ENCODE measurements at regions not wholly inside any gene's neighbourhood (a gene's known extent, or its start where the extent isn't known, plus 50 kb on each side); places are given as distances from the start of the nearest gene placed in this dataset.

DNA sequence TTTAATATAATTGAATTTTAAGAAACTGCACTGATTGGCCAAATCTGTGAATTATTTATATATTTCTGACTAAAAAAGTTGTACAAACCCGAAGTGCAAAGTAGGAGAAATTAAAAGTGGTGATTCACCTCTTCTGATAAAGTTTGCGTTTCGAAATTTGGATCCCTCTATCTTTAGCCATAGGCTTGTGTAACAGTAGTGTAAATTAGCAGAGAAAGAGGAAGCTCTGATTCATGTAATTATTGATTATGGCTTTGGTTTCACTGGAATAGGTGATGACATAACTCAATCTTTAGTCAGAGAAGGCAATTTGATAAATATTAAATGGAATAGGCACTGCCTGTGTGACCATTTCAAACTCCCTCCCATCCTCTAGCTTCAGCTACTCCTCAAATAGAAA lies 717.8 kb upstream of the PCDH7 start:
- DNase-seq (ENCODE audit: low read depth, low spot score): no peak
- TF ChIP-seq, protein P1, sequence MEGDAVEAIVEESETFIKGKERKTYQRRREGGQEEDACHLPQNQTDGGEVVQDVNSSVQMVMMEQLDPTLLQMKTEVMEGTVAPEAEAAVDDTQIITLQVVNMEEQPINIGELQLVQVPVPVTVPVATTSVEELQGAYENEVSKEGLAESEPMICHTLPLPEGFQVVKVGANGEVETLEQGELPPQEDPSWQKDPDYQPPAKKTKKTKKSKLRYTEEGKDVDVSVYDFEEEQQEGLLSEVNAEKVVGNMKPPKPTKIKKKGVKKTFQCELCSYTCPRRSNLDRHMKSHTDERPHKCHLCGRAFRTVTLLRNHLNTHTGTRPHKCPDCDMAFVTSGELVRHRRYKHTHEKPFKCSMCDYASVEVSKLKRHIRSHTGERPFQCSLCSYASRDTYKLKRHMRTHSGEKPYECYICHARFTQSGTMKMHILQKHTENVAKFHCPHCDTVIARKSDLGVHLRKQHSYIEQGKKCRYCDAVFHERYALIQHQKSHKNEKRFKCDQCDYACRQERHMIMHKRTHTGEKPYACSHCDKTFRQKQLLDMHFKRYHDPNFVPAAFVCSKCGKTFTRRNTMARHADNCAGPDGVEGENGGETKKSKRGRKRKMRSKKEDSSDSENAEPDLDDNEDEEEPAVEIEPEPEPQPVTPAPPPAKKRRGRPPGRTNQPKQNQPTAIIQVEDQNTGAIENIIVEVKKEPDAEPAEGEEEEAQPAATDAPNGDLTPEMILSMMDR (IDR thresholded peaks at IDR 0.05; ENCODE audit: low read depth, low read length): no peak
- no peak overlapping the region for H3K4me3 ChIP-seq (ENCODE audit: low read depth, low read length)
- in situ Hi-C loops (cut with HindIII; ENCODE audit: low sequenced_read_pairs): no loop called here

DNA sequence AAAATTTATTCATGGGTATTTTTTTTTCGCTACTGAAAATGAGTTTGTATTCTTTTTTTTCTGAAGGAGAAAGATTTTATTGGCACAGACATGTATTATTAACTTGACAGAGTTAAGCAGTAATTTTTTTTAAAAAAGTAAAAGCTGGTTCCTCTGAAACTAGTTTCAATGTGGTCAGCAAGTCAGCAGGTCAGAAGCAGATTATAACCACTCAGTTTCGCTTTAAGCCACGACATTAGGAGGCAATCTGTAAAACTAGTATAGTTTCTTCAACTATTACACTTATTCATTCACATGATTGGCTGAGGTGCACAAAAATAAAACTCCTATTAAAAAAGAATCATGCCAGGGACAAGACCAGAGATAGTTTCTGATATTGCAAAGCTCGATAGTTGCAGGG lies 714.2 kb upstream of the PCDH7 start:
- H3K4me3 ChIP-seq (ENCODE audit: low read depth, low read length): no peak overlapping the region
- no peak for DNase-seq (ENCODE audit: low read depth, low spot score)

DNA sequence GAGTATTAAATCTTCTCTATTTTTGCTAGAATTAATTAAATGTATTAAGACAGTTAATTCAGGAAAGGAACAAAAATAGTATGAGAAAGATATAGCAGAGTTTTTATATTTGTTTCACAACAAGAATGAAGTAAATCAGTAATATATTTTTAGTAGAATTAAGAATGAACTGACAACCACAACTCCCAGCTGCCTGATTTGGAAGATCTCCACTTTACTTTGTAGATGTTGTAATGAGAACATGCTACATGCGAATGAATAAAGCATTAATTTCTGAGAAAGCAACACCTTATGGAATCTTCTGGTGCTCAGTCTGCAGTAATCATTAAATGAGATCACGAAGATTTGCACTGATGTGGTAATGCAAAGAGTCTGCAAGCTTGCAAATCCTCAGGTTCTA lies 695.6 kb upstream of the PCDH7 start:
- no peak overlapping the region for H3K4me3 ChIP-seq (ENCODE audit: low read depth, low read length)
- TF ChIP-seq, protein P1 (IDR thresholded peaks at IDR 0.05; ENCODE audit: low read depth, low read length): no peak
- DNase-seq (ENCODE audit: low read depth, low spot score): no peak
- in situ Hi-C loops (cut with HindIII; ENCODE audit: low sequenced_read_pairs): no loop called here

More for the DNA sequence above, 714.2 kb upstream of the PCDH7 start:
- in situ Hi-C loops (cut with HindIII; ENCODE audit: low sequenced_read_pairs): no loop called here
- TF ChIP-seq, protein P1 (IDR thresholded peaks at IDR 0.05; ENCODE audit: low read depth, low read length): no peak

DNA sequence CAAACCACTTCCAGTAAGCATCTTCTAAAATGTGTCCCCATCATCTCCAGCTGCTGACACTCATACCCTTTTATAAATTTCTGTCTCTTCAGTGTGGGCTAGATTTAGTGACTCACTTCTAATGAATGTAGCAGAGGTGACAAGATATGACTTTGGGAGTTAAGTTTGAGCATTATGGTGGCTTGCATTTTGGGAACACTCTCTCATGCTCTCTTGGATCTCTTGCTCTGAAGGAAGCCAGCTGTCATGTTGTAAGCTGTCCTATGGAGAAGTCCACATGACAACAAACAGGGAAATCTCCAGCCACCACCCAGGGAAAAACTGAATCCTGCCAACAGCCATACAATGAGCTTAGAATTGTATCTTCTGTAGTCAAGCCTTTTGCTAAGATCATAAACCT lies 691.3 kb upstream of the PCDH7 start:
- H3K4me3 ChIP-seq (ENCODE audit: low read depth, low read length): no peak overlapping the region
- TF ChIP-seq, protein P1 (IDR thresholded peaks at IDR 0.05; ENCODE audit: low read depth, low read length): no peak
- in situ Hi-C loops (cut with HindIII; ENCODE audit: low sequenced_read_pairs): no loop called here
- no peak for DNase-seq (ENCODE audit: low read depth, low spot score)

DNA sequence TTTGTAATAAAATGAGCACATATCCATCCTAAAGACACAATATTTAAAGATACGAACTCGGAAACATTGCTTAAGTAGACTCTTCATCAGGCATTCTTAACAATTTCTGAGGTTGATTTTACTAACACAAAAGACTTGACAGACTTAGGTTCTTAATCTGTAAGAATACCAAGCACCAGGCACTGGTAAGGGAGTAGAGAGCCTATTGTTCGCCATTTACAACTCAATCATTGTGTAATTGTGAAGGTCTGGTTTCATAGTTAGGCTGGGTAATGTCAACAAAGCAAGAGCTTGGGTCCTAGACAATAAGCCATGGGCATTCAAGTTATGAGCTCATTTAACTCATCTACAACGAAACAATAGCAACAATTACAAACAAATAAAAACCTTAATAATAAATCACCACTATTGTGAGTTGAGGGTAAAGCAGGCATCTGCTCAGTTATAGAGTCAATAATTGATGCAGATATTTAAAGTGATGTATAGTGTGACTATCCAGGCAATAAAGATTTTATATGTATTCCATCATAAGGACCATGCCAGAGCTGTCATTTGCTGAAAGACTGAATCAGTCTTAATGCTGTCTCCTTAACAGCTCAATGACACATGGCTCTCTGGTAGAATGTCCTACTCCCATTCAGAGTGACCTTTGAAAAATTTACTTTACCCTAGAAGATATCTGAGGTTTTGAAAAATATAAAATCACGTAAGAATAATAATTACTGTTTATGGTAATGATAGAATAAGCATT lies 664.0 kb upstream of the PCDH7 start:
- TF ChIP-seq, protein P1 (IDR thresholded peaks at IDR 0.05; ENCODE audit: low read depth, low read length): no peak
- in situ Hi-C loops (cut with HindIII; ENCODE audit: low sequenced_read_pairs): no loop called here
- no peak for DNase-seq (ENCODE audit: low read depth, low spot score)
- no peak overlapping the region for H3K4me3 ChIP-seq (ENCODE audit: low read depth, low read length)

DNA sequence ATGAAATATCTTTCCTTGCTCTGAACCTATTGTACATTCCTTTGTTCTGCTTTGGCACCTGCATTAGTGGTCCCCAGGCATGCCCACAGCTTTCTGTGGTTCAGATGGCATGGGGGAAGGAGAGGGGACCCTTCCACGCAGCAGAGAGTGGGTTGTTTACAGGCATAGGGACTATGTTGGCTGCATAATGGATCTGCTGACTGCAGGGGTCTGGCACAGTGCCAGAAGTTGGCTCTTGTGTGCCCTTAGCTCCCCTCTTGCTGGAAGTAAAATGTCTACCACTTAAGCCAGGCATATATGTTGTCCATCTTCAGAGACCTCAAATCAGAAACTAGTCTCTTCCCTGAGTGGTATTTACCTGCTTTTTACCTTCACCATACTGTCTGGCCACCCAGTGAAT lies 651.9 kb upstream of the PCDH7 start:
- in situ Hi-C loops (cut with HindIII; ENCODE audit: low sequenced_read_pairs): no loop called here
- H3K4me3 ChIP-seq (ENCODE audit: low read depth, low read length): no peak overlapping the region
- no peak for DNase-seq (ENCODE audit: low read depth, low spot score)
- TF ChIP-seq, protein P1 (IDR thresholded peaks at IDR 0.05; ENCODE audit: low read depth, low read length): no peak

Measured in astrocyte of the spinal cord (primary cell).